Stimulated activated CD4-positive, alpha-beta T cell treated with anti-CD3 and anti-CD28 coated beads, Interleukin-4, amount 100 ng/mL, for 4 hours (primary cell): ENCODE measurements at regions not wholly inside any gene's neighbourhood (a gene's known extent, or its start where the extent isn't known, plus 50 kb on each side); places are given as distances from the start of the nearest gene placed in this dataset.

Experiments
- DNase-seq, 2 experiments: peaks; one replicate each; pipeline ENCODE4 v3.0.0-alpha.2; 2020

DNA sequence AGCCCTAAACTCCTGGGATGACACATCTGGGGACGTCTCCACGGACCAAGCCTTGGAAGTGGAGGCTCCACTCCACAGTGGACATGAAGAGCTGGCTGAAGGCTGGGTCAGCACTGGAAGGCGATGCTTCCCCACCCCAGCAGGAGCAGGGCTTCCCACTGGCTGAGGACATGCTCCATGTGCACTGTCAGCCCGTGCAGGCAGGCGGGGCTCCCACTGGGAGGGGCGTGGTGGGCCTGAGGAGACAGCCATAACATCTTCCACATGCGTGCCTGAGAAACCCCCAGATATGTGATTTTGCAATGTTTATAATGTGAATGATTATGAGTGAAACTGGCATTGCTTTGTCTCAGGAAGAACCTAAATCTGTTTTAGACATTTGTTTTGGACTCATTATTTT lies 231.3 kb downstream of the KLF13 start:
- DNase-seq, result no peak

GRCh38 chr15:31558840-31559239 lies 232.2 kb downstream of the KLF13 start:
- DNase-seq, result no peak

DNA sequence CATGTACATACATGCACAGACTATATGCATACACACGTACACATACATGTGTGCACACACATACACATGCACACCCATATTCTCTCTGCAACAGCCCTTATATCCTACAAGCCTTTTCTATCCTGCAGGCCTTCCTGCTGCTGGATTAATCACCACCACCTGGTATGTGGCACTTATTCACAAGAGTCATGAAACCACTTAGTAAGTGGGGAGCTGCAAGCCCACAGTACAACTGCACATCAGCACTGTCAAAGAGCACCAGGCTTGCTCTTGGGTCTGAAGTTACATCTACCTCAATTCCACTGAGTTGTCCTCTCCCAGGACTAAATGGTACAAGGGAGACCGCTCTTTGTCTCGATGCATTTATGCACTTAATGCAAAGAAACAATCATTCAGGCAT lies 233.2 kb downstream of the KLF13 start:
- DNase-seq, result no peak

DNA sequence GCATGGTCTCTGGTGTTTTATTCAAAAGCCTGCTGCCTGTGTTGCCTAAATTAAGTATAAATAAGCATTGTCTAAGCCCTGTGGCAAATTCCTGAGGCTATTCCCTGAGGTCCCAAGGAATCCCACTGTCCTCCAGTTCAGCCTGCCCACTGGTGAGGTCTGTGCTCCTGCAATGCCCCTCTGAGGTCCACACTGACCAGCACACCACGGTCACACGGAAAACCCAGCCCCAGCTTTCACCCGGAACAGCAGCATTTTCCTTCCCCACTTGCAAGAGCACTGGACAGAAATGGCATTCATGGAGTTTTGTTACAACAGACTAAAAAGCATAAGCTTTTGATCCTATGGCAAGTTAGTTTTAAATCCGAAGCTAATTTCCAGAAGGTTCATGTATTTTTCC lies 234.0 kb downstream of the KLF13 start:
- DNase-seq, result no peak

DNA sequence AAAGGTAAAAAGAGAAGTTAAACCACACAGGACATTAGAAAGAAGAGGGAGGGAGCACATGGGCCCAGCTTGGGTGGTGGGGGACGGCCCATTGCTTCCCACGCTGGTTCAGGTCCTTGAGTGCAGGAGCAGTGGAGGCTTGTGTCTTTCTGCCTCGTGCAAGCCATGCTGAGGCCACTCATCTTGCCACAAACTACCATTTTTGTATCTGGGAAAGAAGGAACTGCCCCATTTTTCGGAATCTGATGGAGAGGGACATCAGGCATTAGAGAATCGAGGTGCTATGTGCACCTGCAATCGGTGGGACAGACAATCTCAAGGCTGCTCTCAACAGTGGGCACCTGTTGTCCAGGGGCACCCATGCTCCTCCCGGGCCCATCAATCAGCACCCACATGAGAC lies 234.5 kb downstream of the KLF13 start:
- DNase-seq, result no peak

GRCh38 chr15:31563001-31563400 lies 236.4 kb downstream of the KLF13 start:
- DNase-seq, result no peak

DNA sequence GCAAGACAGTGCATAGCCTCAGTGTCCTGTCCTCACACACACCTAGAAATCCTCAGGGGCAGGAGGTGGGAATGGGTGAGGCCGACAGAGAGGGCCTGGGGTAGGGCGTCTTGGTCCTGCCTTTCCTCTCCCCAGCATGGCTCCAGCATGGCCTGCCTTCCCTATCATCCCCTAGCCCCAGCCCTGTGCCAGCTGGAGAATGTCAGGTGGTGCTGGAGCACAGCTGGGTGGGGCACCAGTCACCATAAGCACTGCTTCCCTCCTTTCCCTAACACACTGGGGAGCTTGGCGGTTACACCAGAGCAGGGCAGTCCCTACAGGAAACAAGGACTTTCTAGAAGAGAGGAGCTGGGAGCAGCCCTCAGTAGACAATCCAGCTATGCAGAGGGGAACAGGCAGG lies 236.8 kb downstream of the KLF13 start:
- DNase-seq, result no peak

- DNase-seq, result no peak
These were observed 241.2 kb downstream of the KLF13 start for GRCh38 chr15:31567861-31568260.

DNA sequence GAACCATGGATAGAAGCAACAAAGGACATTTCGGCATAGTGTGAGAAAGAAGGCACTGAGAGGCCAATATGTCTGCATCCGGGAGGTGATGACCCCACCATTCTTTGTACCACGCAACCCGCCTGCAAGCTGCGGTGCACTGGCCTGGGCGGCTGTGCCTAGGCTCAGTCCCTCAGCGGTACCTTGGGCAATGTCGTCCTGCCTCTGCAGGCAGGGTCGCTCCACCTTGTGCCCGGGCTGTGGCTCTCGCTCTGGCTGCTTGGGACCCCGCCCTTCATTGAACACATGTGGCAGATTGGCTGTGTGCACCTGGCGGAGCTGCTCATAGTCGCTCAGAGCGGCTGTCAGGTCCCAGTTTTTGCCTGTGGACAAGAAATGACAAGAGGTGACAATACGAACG lies 243.2 kb downstream of the KLF13 start:
- no peak for DNase-seq

- no peak for DNase-seq
These were observed 244.0 kb downstream of the KLF13 start for GRCh38 chr15:31570591-31570990.

DNA sequence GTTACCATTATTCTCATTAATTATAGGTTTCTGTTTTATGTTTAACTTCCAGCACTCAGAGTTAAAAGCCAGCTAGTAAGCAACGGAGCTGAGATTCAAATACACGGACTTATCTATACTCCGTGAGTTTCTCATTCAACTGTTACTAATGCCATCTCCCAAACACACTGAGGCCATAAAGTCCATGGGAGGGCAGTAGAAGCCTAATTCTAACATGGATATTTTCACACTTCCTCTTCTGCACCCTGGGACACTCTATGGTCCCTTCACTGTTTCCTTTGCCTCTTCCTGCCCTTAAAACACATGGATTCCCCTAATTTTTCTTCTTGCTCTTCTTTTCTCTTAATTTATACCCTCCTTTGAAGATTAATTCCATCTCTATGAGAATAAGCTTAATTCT lies 245.0 kb downstream of the KLF13 start:
- no peak for DNase-seq

GRCh38 chr15:31573759-31574158 lies 247.1 kb downstream of the KLF13 start:
- no peak for DNase-seq

- DNase-seq, result no peak
These were observed 248.1 kb downstream of the KLF13 start for GRCh38 chr15:31574766-31575165.

DNA sequence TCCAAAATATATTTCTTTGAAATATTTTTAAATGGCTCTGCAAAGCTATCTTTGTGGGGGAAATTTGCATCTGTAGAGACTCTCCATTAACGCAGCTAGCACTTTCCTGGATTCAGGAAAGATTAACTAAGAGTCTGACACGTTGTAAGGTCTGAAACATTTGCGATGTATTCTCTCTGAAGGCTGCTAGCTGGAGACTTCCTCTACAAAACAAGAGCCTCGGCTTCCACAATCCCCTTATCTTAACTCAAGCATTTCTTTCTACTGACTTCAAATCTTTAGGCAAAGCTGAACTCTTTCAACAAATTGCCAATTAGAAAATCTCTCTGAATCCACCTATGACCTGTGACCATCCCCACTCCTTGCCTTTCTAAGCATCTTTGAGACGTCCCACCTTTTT lies 250.5 kb downstream of the KLF13 start:
- DNase-seq, result no peak

DNA sequence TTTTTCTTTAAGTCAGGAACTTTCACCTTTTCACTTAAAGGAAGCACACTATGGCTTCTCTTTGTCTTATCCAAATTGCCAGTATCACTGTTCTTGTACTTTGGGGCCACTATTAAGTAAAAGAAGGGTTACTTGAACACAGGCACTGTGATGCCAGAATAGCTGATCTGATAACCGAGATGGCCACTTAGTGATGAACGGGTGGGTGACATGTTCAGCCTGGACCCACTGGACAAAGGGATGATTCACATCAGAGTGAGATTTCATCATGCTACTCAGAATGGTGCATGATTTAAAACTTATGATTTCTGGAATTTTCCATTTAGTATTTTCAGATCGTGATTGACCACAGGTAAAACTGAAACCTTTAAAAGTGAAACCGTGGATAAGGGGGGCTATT lies 252.6 kb downstream of the KLF13 start:
- DNase-seq, result no peak

- no peak for DNase-seq
These were observed 253.3 kb downstream of the KLF13 start for GRCh38 chr15:31579976-31580375.

- no peak for DNase-seq
These were observed 257.6 kb downstream of the KLF13 start for GRCh38 chr15:31584195-31584594.

- DNase-seq, result no peak
These were observed 258.6 kb downstream of the KLF13 start for GRCh38 chr15:31585240-31585639.

- no peak for DNase-seq
These were observed 260.2 kb downstream of the KLF13 start for GRCh38 chr15:31586841-31587240.

DNA sequence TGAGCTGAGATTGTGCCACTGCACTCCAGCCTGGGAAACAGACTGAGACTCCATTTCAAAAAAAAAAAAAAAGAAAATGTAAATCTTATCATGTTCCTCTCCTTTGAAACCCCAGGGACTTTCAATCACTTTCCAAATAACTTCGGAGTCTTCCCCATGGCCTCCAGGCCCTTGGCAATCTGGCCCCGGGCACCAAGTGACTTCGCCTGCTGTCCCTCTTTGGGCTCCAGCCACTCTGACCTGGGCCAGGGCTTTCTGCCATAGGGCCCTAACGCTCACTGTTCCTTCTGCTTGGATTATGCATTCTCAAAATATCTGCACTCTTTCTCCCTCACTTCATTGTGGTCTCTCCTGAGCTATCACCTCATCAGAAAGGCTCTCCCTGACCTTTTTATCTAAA lies 260.9 kb downstream of the KLF13 start:
- DNase-seq, result no peak

- no peak for DNase-seq
These were observed 264.0 kb downstream of the KLF13 start for GRCh38 chr15:31590609-31591008.

DNA sequence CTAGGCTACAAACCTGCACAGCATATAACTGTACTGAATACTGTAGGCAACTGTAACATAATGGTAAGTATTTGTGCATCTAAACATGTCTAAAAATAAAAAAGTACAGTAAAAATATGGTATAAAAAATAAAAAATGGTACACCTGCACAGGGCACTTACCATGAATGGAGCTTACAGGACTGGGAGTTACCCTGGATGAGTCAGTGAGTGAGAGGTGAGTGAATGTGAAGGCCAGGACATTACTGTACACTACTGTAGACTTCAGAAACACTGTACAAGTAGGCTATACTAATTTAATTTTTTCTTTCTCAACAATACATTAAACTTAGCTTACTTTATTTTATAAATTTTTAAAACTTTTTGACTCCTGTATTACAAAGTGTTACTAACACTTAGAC lies 265.3 kb downstream of the KLF13 start:
- DNase-seq, result no peak

DNA sequence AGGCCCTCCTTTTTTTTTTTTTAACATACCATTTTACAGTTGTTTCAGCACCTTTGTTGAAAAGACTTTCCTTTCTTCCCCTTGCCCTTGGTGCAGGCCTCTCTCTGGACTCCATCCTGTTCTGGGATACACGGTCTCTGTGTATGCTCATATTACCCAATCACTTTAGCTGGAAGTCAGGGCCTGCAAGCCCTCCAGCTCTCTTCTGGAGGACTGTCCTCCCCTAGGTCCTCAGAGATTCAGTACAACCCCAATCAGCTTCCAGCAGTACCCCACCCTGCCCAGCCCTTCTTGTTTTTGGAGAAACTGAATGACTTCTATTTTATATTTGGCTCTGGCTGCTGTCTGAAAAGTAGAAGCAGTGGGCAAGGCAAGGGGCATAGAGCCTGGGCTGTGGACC lies 270.8 kb downstream of the KLF13 start:
- no peak for DNase-seq

DNA sequence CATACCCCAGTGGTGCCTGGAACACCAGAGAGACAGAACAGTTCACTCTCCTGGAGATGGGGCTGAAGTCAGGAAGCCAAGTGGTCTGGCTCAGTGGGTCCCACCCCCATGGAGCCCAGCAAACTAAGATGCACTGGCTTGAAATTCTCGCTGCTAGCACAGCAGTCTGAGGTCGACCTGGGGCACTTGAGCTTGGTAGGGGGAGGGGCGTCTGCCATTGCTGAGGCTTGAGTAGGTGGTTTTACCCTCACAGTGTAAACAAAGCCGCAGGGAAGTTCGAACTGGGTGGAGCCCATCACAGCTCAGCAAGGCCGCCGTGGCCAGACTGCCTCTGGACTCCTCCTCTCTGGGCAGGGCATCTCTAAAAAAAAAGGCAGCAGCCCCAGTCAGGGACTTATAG lies 272.0 kb downstream of the KLF13 start:
- DNase-seq, result no peak

DNA sequence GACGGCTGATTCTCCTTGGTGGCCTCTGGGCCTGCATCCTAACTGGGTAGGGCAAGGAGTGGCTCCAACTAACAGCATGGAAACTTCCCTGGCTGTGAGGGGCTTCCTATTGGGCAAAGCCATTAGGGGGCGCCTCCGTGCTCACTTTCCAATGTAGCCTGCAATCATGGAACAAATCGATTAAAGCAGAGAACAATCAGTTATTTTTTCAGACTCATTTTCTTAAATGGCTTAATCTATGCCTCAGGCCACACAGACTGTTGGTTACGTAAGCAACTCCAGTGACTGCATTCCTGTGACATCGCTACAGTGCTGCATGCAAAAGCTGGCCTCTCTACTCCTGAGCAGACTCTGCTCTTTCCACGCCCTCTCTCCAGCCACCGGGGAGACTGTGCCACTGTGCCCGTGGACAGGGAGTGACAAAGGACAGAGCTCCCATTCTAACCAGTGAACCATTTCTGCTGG lies 278.9 kb downstream of the KLF13 start:
- DNase-seq, result no peak

DNA sequence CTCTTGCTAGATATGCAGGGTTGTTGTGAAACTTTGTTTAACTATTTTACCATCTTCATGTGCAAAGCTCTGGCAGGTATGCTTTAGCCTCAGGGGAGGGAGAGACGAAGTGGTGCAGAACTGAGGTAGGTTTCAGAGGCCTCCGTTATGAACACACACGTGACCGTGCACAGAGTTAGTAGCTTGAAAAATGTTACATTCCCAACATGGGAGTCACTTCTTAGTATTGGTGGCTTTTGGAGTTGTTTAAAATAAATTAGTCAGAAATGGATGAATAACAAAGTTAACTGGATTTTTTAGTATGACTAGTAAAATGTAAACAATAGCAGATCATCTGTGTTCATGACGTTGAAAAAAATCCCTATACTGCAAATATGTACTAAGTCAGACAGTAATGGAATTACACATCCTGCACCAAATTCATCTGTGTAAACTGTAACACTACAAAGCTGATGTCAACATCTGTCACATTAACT lies 279.6 kb downstream of the KLF13 start:
- DNase-seq, result no peak
